ENCODE measurements at regions not wholly inside any gene's neighbourhood (a gene's known extent, or its start where the extent isn't known, plus 50 kb on each side); places are given as distances from the start of the nearest gene placed in this dataset.

GRCh38 chr2:120622886-120623753 lies 112.5 kb upstream of the GLI2 start:
- TF ChIP-seq CTCF (IDR thresholded peaks at IDR 0.05) = no peak
- TF ChIP-seq POLR2A (IDR thresholded peaks at IDR 0.05) = no peak
